HG02642 (cell line): ENCODE measurements at regions not wholly inside any gene's neighbourhood (a gene's known extent, or its start where the extent isn't known, plus 50 kb on each side); places are given as distances from the start of the nearest gene placed in this dataset.

Experiments
- ATAC-seq: cut with Tn5 transposase; IDR thresholded peaks from one replicate; pipeline ENCODE4 v1.9.1; 2021; ENCODE audit warnings: mild to moderate bottlenecking; ENCODE audit not compliant: unreplicated experiment, poor library complexity

DNA sequence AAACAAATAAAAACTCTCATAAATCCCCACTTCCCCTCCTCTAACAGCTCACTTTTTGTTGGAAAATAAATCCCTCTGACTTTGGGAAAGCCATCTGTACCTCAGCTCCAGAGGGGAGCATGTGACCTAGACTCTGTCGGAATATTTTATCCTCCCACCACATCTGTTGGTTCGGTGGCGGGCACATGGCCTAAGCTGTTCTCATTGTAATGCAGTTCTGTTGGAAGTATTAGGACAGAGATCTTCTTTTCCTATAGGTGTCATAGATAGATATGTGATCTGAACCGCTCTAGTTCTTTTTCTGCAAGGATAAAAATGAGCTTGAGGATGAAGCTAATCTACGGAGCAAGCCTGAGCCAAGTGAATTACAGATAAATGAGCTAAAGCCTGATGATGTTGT lies 50.5 kb upstream of the EPS8L3 start:
- no peak for ATAC-seq
